GM10266 (cell line): ENCODE measurements at regions not wholly inside any gene's neighbourhood (a gene's known extent, or its start where the extent isn't known, plus 50 kb on each side); places are given as distances from the start of the nearest gene placed in this dataset.

Experiments
- DNase-seq: peaks from one replicate; pipeline ENCODE4 v3.0.0; 2012; ENCODE audit errors: extremely low spot score
- CTCF ChIP-seq: IDR thresholded peaks from 2 replicates; pipeline ENCODE4 v1.5.1; 2012; ENCODE audit warnings: mild to moderate bottlenecking, low read depth; ENCODE audit not compliant: control insufficient read depth, insufficient read depth; ENCODE audit errors: missing control alignments

- DNase-seq: no peak
- no peak for TF ChIP-seq CTCF
Measured at GRCh38 chr22:49094858-49095257, 732.8 kb downstream of the BRD1 start.

- DNase-seq: no peak
Measured at GRCh38 chr22:49094151-49094550, 733.5 kb downstream of the BRD1 start.

GRCh38 chr22:49093192-49093880 lies 734.3 kb downstream of the BRD1 start:
- no peak for TF ChIP-seq CTCF
- DNase-seq: no peak

More at GRCh38 chr22:49094151-49094550, 733.5 kb downstream of the BRD1 start:
- no peak for TF ChIP-seq CTCF

GRCh38 chr22:49092716-49093115 lies 735.0 kb downstream of the BRD1 start:
- no peak for DNase-seq
- no peak for TF ChIP-seq CTCF

- no peak for DNase-seq
- TF ChIP-seq CTCF: no peak
Measured at GRCh38 chr22:49091917-49092545, 735.6 kb downstream of the BRD1 start.

- TF ChIP-seq CTCF: no peak
- DNase-seq: no peak
Measured at GRCh38 chr22:49091451-49091850, 736.2 kb downstream of the BRD1 start.

GRCh38 chr22:49090853-49091135 lies 736.9 kb downstream of the BRD1 start:
- DNase-seq: no peak
- TF ChIP-seq CTCF: no peak
